ENCODE measurements at regions not wholly inside any gene's neighbourhood (a gene's known extent, or its start where the extent isn't known, plus 50 kb on each side); places are given as distances from the start of the nearest gene placed in this dataset.

- TF ChIP-seq CTCF (IDR thresholded peaks at IDR 0.05; ENCODE audit: insufficient read depth, low read depth, low read length) (no peak), EZH2 (IDR thresholded peaks at IDR 0.05; ENCODE audit: insufficient read depth, low read length) (no peak)
These were observed 93.3 kb upstream of the MARCKS start for GRCh38 chr6:113763876-113764275.
